SKM-1 treated with dmso at 0.1 percent for 144 hours (cell line): ENCODE measurements at regions not wholly inside any gene's neighbourhood (a gene's known extent, or its start where the extent isn't known, plus 50 kb on each side); places are given as distances from the start of the nearest gene placed in this dataset.
"Not testable (repeated sequence)": the region's sequence is repeated elsewhere in the genome, so short reads cannot be mapped to it uniquely, and the experiment has no call there.

ENCODE experiments used
- DNase-seq: peaks from one replicate; lab custom pipeline; 2025; ENCODE audit not compliant: unreplicated experiment; lab: John Stamatoyannopoulos, UW

- DNase-seq, result no peak
These were observed 132.1 kb upstream of the KLF12 start for GRCh38 chr13:74266309-74266708.

DNA sequence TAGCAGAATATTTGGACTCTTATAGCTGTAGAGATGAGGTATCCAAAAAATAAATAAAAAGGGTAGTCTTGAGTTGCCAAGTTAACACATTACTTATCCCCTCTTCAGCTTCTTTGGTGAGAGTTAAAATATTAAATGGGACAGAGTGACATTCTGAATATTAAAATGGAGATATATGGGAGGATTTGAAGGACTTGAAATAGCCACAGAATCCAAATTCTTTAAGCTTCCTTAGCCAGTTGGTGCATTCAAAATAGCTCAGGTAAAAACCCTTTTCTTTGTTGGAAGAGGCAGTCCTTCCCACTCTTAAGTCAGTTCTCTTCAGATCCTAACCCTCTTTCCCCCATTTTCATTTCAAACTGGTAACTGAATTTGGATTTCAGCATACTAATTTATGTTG is 130.1 kb upstream of the KLF12 start:
- no peak for DNase-seq

DNA sequence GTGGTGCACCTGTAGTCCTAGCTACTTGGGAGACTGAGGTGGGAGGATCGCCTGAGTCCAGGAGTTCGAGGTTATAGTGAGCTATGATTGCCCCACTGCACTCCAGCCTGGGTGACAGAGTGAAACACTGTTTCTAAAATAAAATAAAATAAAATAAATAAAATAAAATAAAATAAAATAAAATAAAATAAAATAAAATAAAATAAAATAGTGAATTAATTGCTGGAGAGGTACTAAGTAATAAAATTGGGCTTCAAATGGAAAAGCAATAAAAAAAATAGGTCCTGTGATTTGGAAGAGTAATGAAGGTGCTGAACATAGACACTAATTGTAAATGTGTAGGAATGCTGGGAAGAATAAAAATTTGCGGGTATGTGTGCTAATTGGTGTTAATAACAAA is 126.2 kb upstream of the KLF12 start:
- not testable (repeated sequence) for DNase-seq

GRCh38 chr13:74259641-74260040 is 125.4 kb upstream of the KLF12 start:
- no peak for DNase-seq

GRCh38 chr13:74258961-74259360 is 124.8 kb upstream of the KLF12 start:
- DNase-seq, result no peak

GRCh38 chr13:74256969-74257368 is 122.8 kb upstream of the KLF12 start:
- no peak for DNase-seq

DNA sequence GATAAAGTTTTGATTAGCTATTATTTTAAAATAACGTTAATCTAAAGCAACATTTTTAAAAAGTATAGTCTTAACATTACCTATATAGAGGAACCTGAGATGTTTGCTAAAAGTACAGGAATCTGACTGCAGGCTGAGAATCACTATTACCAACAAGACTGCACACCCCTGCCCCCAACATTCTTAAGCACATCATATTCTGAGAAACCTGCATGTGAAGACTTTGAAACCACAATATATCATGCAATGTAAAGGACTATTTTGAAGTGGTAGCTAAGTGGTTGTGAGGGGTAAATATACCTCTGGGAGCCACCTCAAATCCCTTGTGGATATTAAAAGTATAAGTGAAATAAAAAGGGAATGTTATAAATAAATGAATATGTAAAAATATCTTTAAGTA is 119.0 kb upstream of the KLF12 start:
- no peak for DNase-seq

DNA sequence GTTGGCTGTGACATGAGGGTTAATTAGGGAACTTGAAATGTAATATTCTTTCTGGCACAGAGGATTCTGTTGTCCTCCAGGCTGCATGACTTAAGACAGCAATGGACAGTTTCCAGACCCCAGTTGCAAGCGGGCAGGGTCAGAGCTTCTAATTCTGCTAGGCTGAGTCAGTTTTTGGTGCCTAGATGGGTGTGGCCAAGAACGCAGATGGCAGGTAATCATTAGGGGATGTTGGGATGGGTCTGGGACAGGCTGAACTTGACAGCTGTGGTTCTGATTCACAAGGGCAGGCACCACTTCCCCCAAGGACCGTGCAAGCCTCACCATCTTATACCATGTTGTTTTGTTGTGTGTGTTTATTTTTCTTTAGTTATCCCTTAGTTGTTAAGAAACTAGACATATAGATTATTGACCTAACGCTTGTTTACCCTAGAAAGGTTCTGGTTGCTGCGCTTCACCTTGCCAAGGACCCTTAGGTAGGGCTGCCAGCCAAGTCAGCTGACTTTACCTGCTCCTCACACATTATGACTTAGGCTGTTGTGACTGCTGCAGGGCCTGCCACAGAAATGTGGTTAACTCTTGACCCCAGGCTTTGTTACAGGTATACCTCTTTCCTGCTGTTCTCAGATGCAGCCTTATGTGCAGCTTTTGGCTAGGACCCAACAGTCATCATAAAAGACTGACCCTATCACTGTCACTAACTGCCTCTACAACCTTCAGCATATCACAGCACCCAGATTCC is 117.7 kb upstream of the KLF12 start:
- DNase-seq, result no peak

- no peak for DNase-seq
These were observed 116.6 kb upstream of the KLF12 start for GRCh38 chr13:74250738-74251190.

DNA sequence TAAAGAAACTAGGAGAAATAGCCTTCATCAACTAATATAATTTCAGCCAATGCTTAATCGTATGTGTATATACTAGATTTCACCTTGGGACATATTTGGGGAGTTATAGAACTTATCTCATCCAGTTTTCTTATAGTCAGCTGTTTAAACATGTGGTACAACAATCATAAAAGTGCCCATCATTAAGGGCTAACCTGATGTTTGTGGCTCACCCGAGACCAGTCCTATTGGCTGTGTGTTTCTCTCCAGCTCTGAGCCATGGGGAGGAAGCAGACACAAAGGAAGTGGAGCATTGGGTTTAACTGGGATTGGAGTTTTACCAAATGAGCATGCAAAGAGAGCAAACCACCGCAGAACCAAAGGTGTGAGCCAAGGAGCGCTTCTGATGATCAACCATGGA is 114.3 kb upstream of the KLF12 start:
- no peak for DNase-seq

GRCh38 chr13:74246487-74246886 is 112.3 kb upstream of the KLF12 start:
- no peak for DNase-seq

- DNase-seq, result no peak
These were observed 109.7 kb upstream of the KLF12 start for GRCh38 chr13:74243637-74244526.

GRCh38 chr13:74241343-74241742 is 107.1 kb upstream of the KLF12 start:
- not testable (repeated sequence) for DNase-seq

GRCh38 chr13:74230984-74231501 is 96.8 kb upstream of the KLF12 start:
- no peak for DNase-seq

GRCh38 chr13:74229242-74229641 is 95.0 kb upstream of the KLF12 start:
- DNase-seq, result no peak

GRCh38 chr13:74227476-74228158 is 93.4 kb upstream of the KLF12 start:
- DNase-seq, result no peak

- no peak for DNase-seq
These were observed 92.7 kb upstream of the KLF12 start for GRCh38 chr13:74226791-74227475.

- DNase-seq, result no peak
These were observed 87.5 kb upstream of the KLF12 start for GRCh38 chr13:74221752-74222151.

- no peak for DNase-seq
These were observed 85.4 kb upstream of the KLF12 start for GRCh38 chr13:74219566-74219965.

DNA sequence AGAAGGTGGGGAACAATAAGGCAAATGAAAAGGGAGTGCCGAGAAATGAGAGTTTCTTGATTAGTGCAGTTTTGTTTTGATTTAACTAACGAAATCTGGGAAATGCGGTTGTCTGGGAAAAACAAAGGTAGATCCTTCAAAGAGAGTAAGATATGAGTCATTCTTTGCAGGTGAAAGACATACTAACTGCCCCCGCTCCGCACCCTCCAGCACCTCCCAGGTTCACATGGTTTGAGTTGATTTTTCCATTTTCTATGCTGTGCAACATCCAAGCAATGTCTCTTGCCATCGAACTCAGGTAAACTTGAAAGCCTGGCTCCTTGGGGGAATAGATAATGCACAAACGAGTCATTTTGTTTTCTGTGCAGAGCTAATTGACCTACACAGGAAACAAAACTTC is 84.1 kb upstream of the KLF12 start:
- no peak for DNase-seq

DNA sequence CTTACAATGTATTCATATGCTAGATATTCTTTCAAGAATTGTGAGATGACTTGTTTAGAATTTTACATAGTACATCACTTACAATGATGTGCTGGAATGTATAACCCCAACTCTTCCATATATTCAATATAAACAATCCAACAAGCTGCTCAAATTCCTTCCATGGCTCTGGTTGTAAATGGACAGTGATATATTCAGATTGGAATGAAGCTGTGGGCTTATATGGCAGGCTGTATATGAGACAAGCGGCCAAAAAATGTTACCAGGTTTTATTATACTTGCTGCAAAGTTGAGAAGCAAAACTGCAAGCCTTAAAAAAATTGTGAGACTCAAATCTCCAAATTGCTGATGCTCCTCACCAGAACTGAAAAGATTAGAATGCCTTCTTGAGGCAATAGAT is 83.6 kb upstream of the KLF12 start:
- DNase-seq, result no peak
